Loucy (cell line): ENCODE measurements at regions not wholly inside any gene's neighbourhood (a gene's known extent, or its start where the extent isn't known, plus 50 kb on each side); places are given as distances from the start of the nearest gene placed in this dataset.

Experiments
- H2AFZ ChIP-seq: fragments of 200-600 bp; sonication (generic); 2 replicates; pipeline ENCODE4 v1.6.0; 2016; ENCODE audit warnings: antibody characterized with exemption, mild to moderate bottlenecking, low read length, moderate library complexity
- H3F3A ChIP-seq: fragments of 200-600 bp; 2 replicates; pipeline ENCODE4 v1.6.0; 2016; ENCODE audit warnings: antibody characterized with exemption, low read depth, mild to moderate bottlenecking
- H3K27me3 ChIP-seq: fragments of 200-600 bp; sonication (generic); 2 replicates; pipeline ENCODE4 v1.6.1; 2014; ENCODE audit warnings: low read length, mild to moderate bottlenecking; ENCODE audit not compliant: insufficient read depth, poor library complexity, severe bottlenecking
- H3K36me3 ChIP-seq: fragments of 200-600 bp; sonication (generic); 2 replicates; pipeline ENCODE4 v1.6.1; 2016; ENCODE audit warnings: low read length; ENCODE audit not compliant: insufficient read depth
- H3K4me1 ChIP-seq: fragments of 200-600 bp; sonication (generic); 2 replicates; pipeline ENCODE4 v1.5.1; 2014; ENCODE audit warnings: low read length, mild to moderate bottlenecking; ENCODE audit not compliant: insufficient read depth, poor library complexity, severe bottlenecking
- H3K4me2 ChIP-seq: fragments of 200-600 bp; sonication (generic); 2 replicates; pipeline ENCODE4 v1.6.0; 2014; ENCODE audit warnings: antibody characterized with exemption, low read length, low read depth, mild to moderate bottlenecking; ENCODE audit not compliant: poor library complexity, severe bottlenecking
- H3K4me3 ChIP-seq: fragments of 200-600 bp; sonication (generic); 2 replicates; pipeline ENCODE4 v1.5.1; 2014; ENCODE audit warnings: low read length, mild to moderate bottlenecking, mixed read lengths; ENCODE audit not compliant: poor library complexity, severe bottlenecking
- H3K79me2 ChIP-seq: fragments of 200-600 bp; sonication (generic); 2 replicates; pipeline ENCODE4 v1.6.1; 2014; ENCODE audit warnings: low read length; ENCODE audit not compliant: insufficient read depth
- H3K9ac ChIP-seq: fragments of 200-600 bp; sonication (generic); 2 replicates; pipeline ENCODE4 v1.6.0; 2014; ENCODE audit warnings: mild to moderate bottlenecking, low read depth, low read length, moderate library complexity; ENCODE audit not compliant: poor library complexity, severe bottlenecking
- H3K9me2 ChIP-seq: fragments of 200-600 bp; sonication (generic); replicated peaks from 2 replicates; pipeline ENCODE4 v1.6.1; 2016; ENCODE audit warnings: low read depth, low read length, mixed read lengths
- H3K9me3 ChIP-seq: fragments of 200-600 bp; sonication (generic); 2 replicates; pipeline ENCODE4 v1.6.1; 2014; ENCODE audit warnings: mild to moderate bottlenecking, antibody characterized with exemption, low read length, low read depth; ENCODE audit not compliant: insufficient read depth
- H4K20me1 ChIP-seq: fragments of 200-600 bp; sonication (generic); 2 replicates; pipeline ENCODE4 v1.6.0; 2014; ENCODE audit warnings: antibody characterized with exemption, low read length, mild to moderate bottlenecking; ENCODE audit not compliant: insufficient read depth, poor library complexity, severe bottlenecking
- EZH2phosphoT487 ChIP-seq: fragments of 200-600 bp; IDR thresholded peaks from 2 replicates; pipeline ENCODE4 v1.6.1; 2018; ENCODE audit warnings: antibody characterized with exemption, mild to moderate bottlenecking, moderate library complexity, borderline replicate concordance
- TF ChIP-seq, protein P1 (sequence below): fragments of 200-600 bp; sonication (generic); conservative IDR thresholded peaks from 2 replicates; pipeline ENCODE4 v1.5.1; 2014; ENCODE audit warnings: mild to moderate bottlenecking, antibody characterized with exemption, low read length

DNA sequence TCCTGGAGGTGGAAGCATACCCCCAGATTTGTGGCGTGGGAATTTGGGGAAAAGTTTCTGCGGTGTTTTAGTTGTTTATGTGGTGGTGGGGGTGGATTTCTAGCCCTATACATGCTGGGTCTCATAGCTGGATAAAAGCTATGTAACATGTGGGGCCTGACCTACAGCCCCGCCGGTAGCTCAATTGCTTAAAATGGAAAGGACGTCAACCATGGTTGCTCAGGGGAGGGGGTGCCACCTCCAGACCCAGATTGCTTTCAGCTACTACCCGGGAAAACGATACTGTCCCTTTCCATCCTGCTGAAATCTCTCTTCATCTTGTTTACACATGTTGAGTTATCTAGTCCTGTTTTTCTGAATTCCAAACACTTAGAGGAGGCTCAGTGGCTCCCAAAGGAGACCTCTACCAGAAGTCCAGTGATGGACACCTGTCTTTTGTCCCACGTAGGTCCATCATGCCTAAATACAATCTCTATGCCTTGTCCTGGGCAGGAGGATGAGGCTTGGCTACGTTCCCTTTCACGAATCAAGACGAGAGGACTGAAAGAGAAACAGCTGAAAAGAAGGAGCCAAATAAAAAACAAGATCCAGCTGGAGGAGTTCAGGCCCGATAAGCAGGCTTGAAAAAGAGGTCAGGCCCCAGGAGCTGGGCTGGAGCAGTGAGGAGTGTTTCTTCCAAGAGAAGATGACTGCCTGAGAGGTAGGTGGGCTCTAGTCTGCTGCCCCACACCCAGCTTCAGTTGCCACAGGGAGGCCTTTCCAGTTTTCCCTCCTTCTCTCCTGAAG is 72.1 kb upstream of the TPRG1 start:
- Histone ChIP-seq H3K27me3 (no peaks in the 10 kb centered on the region), H3K4me1 (no peaks in the 10 kb centered on the region), H3K4me2 (no peak overlapping the region), H3K4me3 (no peak overlapping the region), H3K9me3 (no peaks in the 10 kb centered on the region), H4K20me1 (no peaks in the 10 kb centered on the region), H3K36me3 (no peaks in the 10 kb centered on the region), H3K9ac (no peak overlapping the region), H3K9me2 (no peaks in the 10 kb centered on the region), H3K79me2 (no peaks in the 10 kb centered on the region), H2AFZ (no peak overlapping the region), H3F3A (no peaks in the 10 kb centered on the region)
- TF ChIP-seq, protein P1, sequence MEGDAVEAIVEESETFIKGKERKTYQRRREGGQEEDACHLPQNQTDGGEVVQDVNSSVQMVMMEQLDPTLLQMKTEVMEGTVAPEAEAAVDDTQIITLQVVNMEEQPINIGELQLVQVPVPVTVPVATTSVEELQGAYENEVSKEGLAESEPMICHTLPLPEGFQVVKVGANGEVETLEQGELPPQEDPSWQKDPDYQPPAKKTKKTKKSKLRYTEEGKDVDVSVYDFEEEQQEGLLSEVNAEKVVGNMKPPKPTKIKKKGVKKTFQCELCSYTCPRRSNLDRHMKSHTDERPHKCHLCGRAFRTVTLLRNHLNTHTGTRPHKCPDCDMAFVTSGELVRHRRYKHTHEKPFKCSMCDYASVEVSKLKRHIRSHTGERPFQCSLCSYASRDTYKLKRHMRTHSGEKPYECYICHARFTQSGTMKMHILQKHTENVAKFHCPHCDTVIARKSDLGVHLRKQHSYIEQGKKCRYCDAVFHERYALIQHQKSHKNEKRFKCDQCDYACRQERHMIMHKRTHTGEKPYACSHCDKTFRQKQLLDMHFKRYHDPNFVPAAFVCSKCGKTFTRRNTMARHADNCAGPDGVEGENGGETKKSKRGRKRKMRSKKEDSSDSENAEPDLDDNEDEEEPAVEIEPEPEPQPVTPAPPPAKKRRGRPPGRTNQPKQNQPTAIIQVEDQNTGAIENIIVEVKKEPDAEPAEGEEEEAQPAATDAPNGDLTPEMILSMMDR = no peak
- no peak for TF ChIP-seq EZH2phosphoT487

DNA sequence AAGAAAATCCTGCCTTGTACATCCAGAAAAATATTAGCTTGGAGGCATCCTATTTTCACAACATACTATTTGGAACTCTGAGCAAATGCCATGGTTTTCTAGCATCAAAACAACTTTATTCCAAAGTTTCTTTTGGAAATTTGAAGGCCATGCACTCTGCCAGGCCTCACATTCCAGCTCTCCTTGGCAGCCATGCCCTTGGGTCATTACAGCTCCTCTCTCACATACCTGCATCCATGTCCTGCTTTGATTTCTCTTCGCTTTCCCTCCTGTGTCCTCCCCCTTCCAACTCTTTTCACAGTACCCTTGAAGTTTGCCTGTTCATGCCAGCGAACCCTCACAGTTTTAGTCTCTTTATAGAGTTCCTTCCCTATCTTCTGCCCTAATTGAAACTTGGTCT is 70.9 kb upstream of the TPRG1 start:
- H3K9me3 ChIP-seq = no peaks in the 10 kb centered on the region
- no peaks in the 10 kb centered on the region for H3K4me1 ChIP-seq
- TF ChIP-seq EZH2phosphoT487 = no peak
- TF ChIP-seq, protein P1 = no peak

DNA sequence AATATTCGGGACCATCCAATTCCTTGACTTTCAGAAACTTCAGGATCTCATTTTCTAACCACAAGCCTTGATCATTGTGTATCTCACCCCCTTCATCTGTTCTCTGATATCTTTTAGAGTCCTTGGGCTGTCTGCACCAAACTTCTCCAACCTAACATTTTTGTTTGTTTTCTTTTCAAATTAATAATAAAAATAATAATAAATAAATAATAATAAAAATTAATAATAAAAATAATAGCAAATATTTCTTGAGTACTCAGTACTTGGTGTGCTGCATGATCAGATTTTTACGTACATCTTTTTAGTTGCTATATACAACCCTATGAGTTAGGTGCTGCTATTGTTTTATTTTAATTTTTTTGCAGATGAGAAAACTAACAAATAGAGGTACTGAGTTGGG is 70.2 kb upstream of the TPRG1 start:
- H3K9ac ChIP-seq = no peak overlapping the region
- H3K9me3 ChIP-seq = no peaks in the 10 kb centered on the region
- H3K4me3 ChIP-seq = no peak overlapping the region
- no peak overlapping the region for H2AFZ ChIP-seq
- no peaks in the 10 kb centered on the region for H4K20me1 ChIP-seq
- no peaks in the 10 kb centered on the region for H3K9me2 ChIP-seq
- no peaks in the 10 kb centered on the region for H3K4me1 ChIP-seq
- H3K4me2 ChIP-seq = no peak overlapping the region
- TF ChIP-seq, protein P1 = no peak
- no peak for TF ChIP-seq EZH2phosphoT487
- no peaks in the 10 kb centered on the region for H3K36me3 ChIP-seq
- H3K27me3 ChIP-seq = no peaks in the 10 kb centered on the region
- H3K79me2 ChIP-seq = no peaks in the 10 kb centered on the region
- no peaks in the 10 kb centered on the region for H3F3A ChIP-seq

More for the DNA sequence above, 70.9 kb upstream of the TPRG1 start:
- H2AFZ ChIP-seq = no peak overlapping the region
- no peaks in the 10 kb centered on the region for H3K79me2 ChIP-seq
- no peak overlapping the region for H3K9ac ChIP-seq
- H3K36me3 ChIP-seq = no peaks in the 10 kb centered on the region
- no peak overlapping the region for H3K4me2 ChIP-seq
- no peak overlapping the region for H3K4me3 ChIP-seq
- no peaks in the 10 kb centered on the region for H3K9me2 ChIP-seq
- H3F3A ChIP-seq = no peaks in the 10 kb centered on the region
- no peaks in the 10 kb centered on the region for H3K27me3 ChIP-seq
- no peaks in the 10 kb centered on the region for H4K20me1 ChIP-seq
